HEK293 (cell line): ENCODE measurements at regions not wholly inside any gene's neighbourhood (a gene's known extent, or its start where the extent isn't known, plus 50 kb on each side); places are given as distances from the start of the nearest gene placed in this dataset.

Experiments
- CTCF ChIA-PET: fragments of 350-600 bp; formaldehyde crosslinking; extraction: SDS; loops from one replicate; lab custom pipeline; 2021; ENCODE audit warnings: antibody characterized with exemption; lab: Yijun Ruan, JAX
- POLR2A ChIA-PET: fragments of 300-600 bp; formaldehyde crosslinking; extraction: SDS; loops from one replicate; lab custom pipeline; 2020; ENCODE audit warnings: antibody characterized with exemption, inconsistent platforms; lab: Yijun Ruan, JAX
- H3K27ac ChIP-seq: fragments of 200-500 bp; sonication (Bioruptor generic); 2 replicates; pipeline ENCODE4 v1.5.1; 2014; ENCODE audit warnings: low read depth, low read length, control low read depth, inconsistent platforms; ENCODE audit errors: extremely low read depth
- H3K36me3 ChIP-seq, 2 experiments: fragments of 200-500 bp in 1 of 2; sonication (Bioruptor generic) in 1 of 2; 1 replicate in 1 of 2; 2 replicates in 1 of 2; pipeline ENCODE4 v1.5.1; 2014 to 2017; ENCODE audit warnings: inconsistent platforms in 2 of 2, low read length in 2 of 2; ENCODE audit not compliant: control insufficient read depth in 2 of 2, insufficient read depth in 1 of 2
- H3K4me1 ChIP-seq: fragments of 200-500 bp; sonication (Bioruptor generic); 2 replicates; pipeline ENCODE4 v1.5.1; 2014; ENCODE audit warnings: mild to moderate bottlenecking, low read length, inconsistent platforms; ENCODE audit not compliant: control insufficient read depth, insufficient read depth
- H3K4me3 ChIP-seq: 2 replicates; pipeline ENCODE4 v1.5.1; 2011; ENCODE audit warnings: low read depth, mild to moderate bottlenecking, control low read depth, low read length, moderate library complexity
- H3K9me3 ChIP-seq: fragments of 200-500 bp; sonication (Bioruptor generic); 2 replicates; pipeline ENCODE4 v1.5.1; 2014; ENCODE audit warnings: low read depth, low read length, inconsistent platforms; ENCODE audit not compliant: control insufficient read depth, insufficient read depth
- AEBP2 ChIP-seq: fragments of 450-650 bp; formaldehyde crosslinking; IDR thresholded peaks from 2 replicates; pipeline ENCODE4 v1.5.1; 2016; ENCODE audit warnings: missing biosample characterization, missing genetic modification characterization, borderline replicate concordance
- GLIS2 ChIP-seq: fragments of 450-650 bp; formaldehyde crosslinking; IDR thresholded peaks from 2 replicates; pipeline ENCODE4 v1.5.1; 2016; ENCODE audit warnings: missing biosample characterization, missing genetic modification characterization
- HOXD13 ChIP-seq: sonication (generic); formaldehyde crosslinking; IDR thresholded peaks from 2 replicates; pipeline ENCODE4 v1.8.0; 2022; ENCODE audit warnings: missing genetic modification reagents, borderline replicate concordance
- KLF17 ChIP-seq: fragments of 450-650 bp; formaldehyde crosslinking; IDR thresholded peaks from 2 replicates; pipeline ENCODE4 v1.5.1; 2016; ENCODE audit warnings: missing biosample characterization, missing genetic modification characterization
- SP2 ChIP-seq: fragments of 450-650 bp; formaldehyde crosslinking; IDR thresholded peaks from 2 replicates; pipeline ENCODE4 v1.5.1; 2016; ENCODE audit warnings: missing biosample characterization, missing genetic modification characterization
- ZBTB17 ChIP-seq: fragments of 450-650 bp; formaldehyde crosslinking; IDR thresholded peaks from 2 replicates; pipeline ENCODE4 v1.5.1; 2016; ENCODE audit warnings: missing biosample characterization, missing genetic modification characterization
- ZBTB7A ChIP-seq: fragments of 450-650 bp; formaldehyde crosslinking; IDR thresholded peaks from 2 replicates; pipeline ENCODE4 v1.5.1; 2016; ENCODE audit warnings: low read depth, missing biosample characterization, missing genetic modification characterization
- ZIC2 ChIP-seq: fragments of 450-650 bp; formaldehyde crosslinking; IDR thresholded peaks from 2 replicates; pipeline ENCODE4 v1.5.1; 2016; ENCODE audit warnings: missing biosample characterization, missing genetic modification characterization
- ZNF114 ChIP-seq: fragments of 450-650 bp; formaldehyde crosslinking; IDR thresholded peaks from 2 replicates; pipeline ENCODE4 v1.5.0; 2017; ENCODE audit warnings: missing biosample characterization, missing genetic modification characterization
- ZNF175 ChIP-seq: fragments of 450-650 bp; formaldehyde crosslinking; IDR thresholded peaks from 2 replicates; pipeline ENCODE4 v1.5.1; 2016; ENCODE audit warnings: missing biosample characterization, missing genetic modification characterization
- ZNF2 ChIP-seq: fragments of 450-650 bp; formaldehyde crosslinking; IDR thresholded peaks from 2 replicates; pipeline ENCODE4 v1.5.1; 2016; ENCODE audit warnings: missing biosample characterization, missing genetic modification characterization
- ZNF302 ChIP-seq: fragments of 450-650 bp; formaldehyde crosslinking; IDR thresholded peaks from 2 replicates; pipeline ENCODE4 v1.5.1; 2016; ENCODE audit warnings: missing biosample characterization, missing genetic modification characterization, low read depth
- ZNF501 ChIP-seq: fragments of 450-650 bp; formaldehyde crosslinking; IDR thresholded peaks from 2 replicates; pipeline ENCODE4 v1.5.1; 2016; ENCODE audit warnings: missing biosample characterization, missing genetic modification characterization
- ZNF513 ChIP-seq: fragments of 450-650 bp; IDR thresholded peaks from 2 replicates; pipeline ENCODE4 v1.5.1; 2018; ENCODE audit warnings: missing biosample characterization, missing genetic modification characterization
- ZNF529 ChIP-seq: fragments of 450-650 bp; formaldehyde crosslinking; IDR thresholded peaks from 2 replicates; pipeline ENCODE4 v1.5.1; 2017; ENCODE audit warnings: missing genetic modification characterization, missing biosample characterization; ENCODE audit not compliant: insufficient replicate concordance
- ZNF555 ChIP-seq: fragments of 450-650 bp; formaldehyde crosslinking; conservative IDR thresholded peaks from 2 replicates; pipeline ENCODE4 v1.5.1; 2017; ENCODE audit warnings: missing biosample characterization, mild to moderate bottlenecking, missing genetic modification characterization, inconsistent platforms
- ZNF830 ChIP-seq: fragments of 450-650 bp; IDR thresholded peaks from 2 replicates; pipeline ENCODE4 v1.5.0; 2018; ENCODE audit warnings: missing biosample characterization, missing genetic modification characterization, low read depth, mild to moderate bottlenecking, moderate library complexity

- TF ChIP-seq KLF17 (tag by site-specific recombination) (0 out of 2 replicates have a peak, but pooled peaks have one; percentile 40), ZNF529 (tag by site-specific recombination) (no peak), ZBTB7A (tag by site-specific recombination) (no peak), ZNF114 (tag by site-specific recombination) (no peak), ZNF555 (no peak), SP2 (tag by site-specific recombination) (peak; percentile 28; the same call in 1 of the 2 replicates), ZNF302 (tag by site-specific recombination) (no peak), GLIS2 (tag by site-specific recombination) (peak; percentile 80)
These were observed 180.3 kb upstream of the GRB10 start (continued) for GRCh38 chr7:50962962-50963374.

- H3K9me3 ChIP-seq, result no peaks in the 10 kb centered on the region
- CTCF ChIA-PET, result interaction anchor here (0.6 to 0.9 kb wide), 2 partner anchors 36 to 404 kb away, joined by 3 to 4 read pairs; no protein-coding TSS in a partner anchor
- no peaks in the 10 kb centered on the region for H3K36me3 ChIP-seq
- H3K4me3 ChIP-seq, result no peak overlapping the region
- no peak overlapping the region; the same call in 1 of the 2 replicates for H3K27ac ChIP-seq
- POLR2A ChIA-PET, result no interaction called here
- TF ChIP-seq ZNF513 (no peak), ZNF501 (tag by site-specific recombination) (no peak), AEBP2 (tag by site-specific recombination) (no peak), ZNF830 (no peak), ZIC2 (tag by site-specific recombination) (no peak), ZNF175 (no peak)
- H3K4me1 ChIP-seq, result peaks cover 5% of the 10 kb centered on the region; the same call in 1 of the 2 replicates
These were observed 179.7 kb upstream of the GRB10 start for GRCh38 chr7:50962281-50962883.

- Histone ChIP-seq H3K4me1 (peaks cover 5% of the 10 kb centered on the region; the same call in 1 of the 2 replicates), H3K9me3 (no peaks in the 10 kb centered on the region), H3K27ac (no peak overlapping the region), H3K4me3 (no peak overlapping the region), H3K36me3 (no peaks in the 10 kb centered on the region)
- TF ChIP-seq HOXD13 (no peak), ZBTB17 (no peak), ZNF2 (tag by site-specific recombination) (no peak)
- ChIA-PET CTCF (no interaction called here), POLR2A (no interaction called here)
These were observed 178.1 kb upstream of the GRB10 start for GRCh38 chr7:50960621-50961310.
